ENCODE measurements at regions not wholly inside any gene's neighbourhood (a gene's known extent, or its start where the extent isn't known, plus 50 kb on each side); places are given as distances from the start of the nearest gene placed in this dataset.
"Not testable (repeated sequence)": the region's sequence is repeated elsewhere in the genome, so short reads cannot be mapped to it uniquely, and the experiment has no call there.

- DNase-seq, result no peak
These were observed 1139.3 kb downstream of the HACE1 start for GRCh38 chr6:103720393-103720792.

DNA sequence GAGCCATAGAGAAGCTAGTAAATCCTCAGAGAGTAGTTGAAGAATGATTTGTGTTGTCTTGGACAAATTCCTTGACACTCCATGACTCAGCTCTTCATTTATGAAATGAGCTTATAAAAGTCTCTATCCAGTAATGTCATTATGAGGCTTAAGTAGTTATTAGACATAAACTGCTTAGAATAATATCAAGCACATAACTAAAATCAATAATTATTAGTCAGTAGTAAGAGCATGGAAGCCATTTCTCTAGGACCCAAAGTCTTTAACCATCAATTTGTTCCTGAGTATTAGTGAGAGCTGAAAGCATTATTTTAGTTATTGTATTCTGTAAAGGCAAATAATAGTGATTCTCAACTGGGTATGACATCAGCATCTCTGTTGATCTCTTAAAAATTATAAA lies 1140.2 kb downstream of the HACE1 start:
- DNase-seq, result no peak

GRCh38 chr6:103715269-103715668 lies 1144.5 kb downstream of the HACE1 start:
- no peak for DNase-seq

- DNase-seq, result not testable (repeated sequence)
These were observed 1150.5 kb downstream of the HACE1 start for GRCh38 chr6:103709236-103709635.

DNA sequence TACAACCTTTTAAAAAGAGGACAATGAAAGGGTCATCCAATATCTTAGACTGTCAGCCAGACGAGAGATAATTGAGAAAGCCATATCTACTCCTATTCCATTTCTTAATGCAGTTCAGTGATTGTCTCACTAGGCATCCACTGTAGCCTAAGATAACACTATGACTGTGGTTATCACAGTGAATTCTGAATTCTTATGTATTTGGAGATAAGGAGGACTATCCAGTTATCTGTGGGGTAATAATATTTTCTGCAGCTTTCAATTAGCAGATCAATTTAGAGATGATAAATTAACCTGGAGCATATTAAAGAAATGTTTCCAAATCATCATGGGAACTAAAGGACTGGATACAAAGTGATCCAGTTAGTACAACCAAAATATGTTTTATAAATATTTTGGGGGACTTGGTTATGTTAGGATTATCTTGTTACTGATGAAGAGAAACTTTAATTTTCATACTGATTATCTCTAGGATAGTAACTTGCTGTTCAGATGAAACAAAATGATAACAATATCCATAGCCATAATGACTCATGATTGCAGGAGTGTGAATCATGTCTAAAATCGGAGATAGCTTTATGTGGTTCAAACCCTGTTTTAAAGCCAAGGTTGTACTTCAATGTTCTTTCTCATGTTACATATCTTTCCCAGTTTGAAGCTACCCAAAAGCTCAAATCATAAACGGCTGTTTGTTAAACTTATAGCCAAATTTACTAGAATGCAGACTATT lies 1152.0 kb downstream of the HACE1 start:
- no peak for DNase-seq

- no peak for DNase-seq
These were observed 1160.0 kb downstream of the HACE1 start for GRCh38 chr6:103699769-103700168.

- no peak for DNase-seq
These were observed 1172.3 kb downstream of the HACE1 start for GRCh38 chr6:103687430-103687829.

- DNase-seq, result no peak
These were observed 1179.6 kb downstream of the HACE1 start for GRCh38 chr6:103680116-103680515.

GRCh38 chr6:103677290-103677689 lies 1182.4 kb downstream of the HACE1 start:
- DNase-seq, result no peak

DNA sequence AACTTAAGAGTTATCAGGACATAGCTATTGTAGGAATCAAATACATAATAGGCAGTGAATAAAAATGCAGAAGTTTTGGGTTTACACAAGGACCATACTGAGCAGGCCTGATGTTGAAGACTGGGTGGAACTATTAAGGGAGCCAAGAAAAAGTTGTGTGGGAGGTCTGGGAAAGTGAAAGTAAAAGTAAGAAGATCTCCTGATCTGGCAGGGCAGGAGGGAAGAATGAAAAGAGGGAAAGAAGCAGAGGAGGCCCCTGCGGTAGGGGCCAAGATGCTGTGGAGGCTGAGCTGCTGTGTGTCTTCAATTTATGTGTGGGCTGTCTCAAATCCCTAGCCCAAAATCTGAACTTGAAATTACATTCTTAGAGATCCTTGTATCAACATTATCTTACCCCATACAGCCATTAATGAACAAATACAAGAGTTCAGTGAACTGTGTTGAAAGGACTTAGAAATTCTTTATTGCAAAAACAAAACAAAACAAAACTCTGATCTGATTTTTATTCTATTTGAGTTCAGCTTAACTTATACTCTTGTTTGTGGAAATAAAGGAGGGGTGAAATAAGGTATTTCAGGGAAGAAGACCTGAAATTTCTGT lies 1183.8 kb downstream of the HACE1 start:
- DNase-seq, result no peak

DNA sequence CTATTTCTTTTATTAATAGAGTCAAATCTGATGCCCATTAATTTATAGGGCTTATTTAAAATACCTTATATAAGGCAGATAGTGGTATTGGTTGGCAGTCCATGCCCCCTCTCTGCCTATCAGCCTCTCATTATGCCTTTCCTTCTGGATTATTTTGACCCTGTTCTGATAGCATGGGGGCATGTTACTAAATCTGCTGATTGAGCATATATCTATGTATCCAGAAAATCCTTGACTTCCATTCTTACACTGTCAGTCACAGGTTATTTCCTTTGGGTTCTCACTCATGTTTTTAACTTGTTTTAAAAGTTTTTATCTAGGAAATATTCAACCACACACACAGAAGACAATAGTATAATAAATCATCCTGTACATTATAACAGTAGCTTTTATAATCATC lies 1184.9 kb downstream of the HACE1 start:
- no peak for DNase-seq

DNA sequence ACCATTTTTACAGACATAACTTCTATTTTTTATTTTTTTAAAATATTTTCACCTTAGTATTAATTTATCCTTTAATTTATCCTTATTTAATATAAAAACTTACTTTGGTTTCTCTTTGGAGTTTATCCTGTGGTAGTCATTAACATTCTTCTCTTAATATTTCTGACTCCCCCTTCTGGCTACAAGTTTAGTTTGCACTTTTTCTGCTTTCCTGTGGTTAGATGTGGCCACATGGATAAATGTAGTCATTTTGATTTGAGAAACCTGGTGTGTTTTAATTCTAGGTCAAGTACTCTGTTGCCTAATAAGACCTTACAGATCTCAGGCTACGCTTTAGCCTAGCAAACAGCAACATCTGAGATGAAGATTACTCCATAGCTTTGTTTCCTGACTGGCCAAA lies 1187.5 kb downstream of the HACE1 start:
- peak; percentile 24 to 26 for DNase-seq

DNA sequence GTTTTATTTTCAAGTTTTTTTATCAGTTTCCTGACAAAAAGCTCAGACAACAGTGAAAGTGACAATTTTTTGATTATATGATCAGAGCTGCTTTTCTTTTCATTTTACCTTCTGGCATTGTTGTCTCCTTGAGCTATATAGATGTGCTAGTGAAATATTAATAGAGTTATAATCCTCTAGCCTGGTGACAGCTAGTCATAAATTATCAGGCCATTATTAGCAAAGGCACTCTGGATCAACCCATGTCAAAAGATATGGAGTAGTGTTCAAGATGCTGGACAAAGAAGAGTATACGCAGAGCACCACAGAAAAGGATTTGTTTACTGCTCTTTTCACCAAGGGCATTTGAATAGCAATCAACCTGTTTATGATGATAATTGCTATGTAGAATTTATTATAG lies 1230.1 kb downstream of the HACE1 start:
- DNase-seq, result no peak

- DNase-seq, result no peak
These were observed 1242.1 kb downstream of the HACE1 start for GRCh38 chr6:103617642-103618041.

DNA sequence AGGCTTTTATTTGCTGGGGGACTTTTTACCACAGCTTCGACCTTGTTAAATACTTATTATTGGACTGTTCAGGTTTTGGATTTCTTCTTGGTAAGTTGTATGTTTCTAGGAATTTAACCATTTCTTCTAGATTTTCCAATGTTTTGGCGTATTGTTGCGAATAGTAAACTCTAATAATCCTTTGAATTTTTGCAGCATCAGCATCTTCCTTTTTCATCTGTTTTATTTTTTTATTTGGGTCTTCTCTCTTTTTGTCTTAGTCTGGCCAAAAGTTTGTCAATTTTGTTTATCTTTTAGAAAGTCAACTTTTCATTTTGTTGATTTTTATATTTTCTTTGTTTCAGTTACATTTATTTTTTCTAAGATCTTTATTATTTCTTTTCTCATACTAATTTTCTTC lies 1272.0 kb downstream of the HACE1 start:
- no peak for DNase-seq

DNA sequence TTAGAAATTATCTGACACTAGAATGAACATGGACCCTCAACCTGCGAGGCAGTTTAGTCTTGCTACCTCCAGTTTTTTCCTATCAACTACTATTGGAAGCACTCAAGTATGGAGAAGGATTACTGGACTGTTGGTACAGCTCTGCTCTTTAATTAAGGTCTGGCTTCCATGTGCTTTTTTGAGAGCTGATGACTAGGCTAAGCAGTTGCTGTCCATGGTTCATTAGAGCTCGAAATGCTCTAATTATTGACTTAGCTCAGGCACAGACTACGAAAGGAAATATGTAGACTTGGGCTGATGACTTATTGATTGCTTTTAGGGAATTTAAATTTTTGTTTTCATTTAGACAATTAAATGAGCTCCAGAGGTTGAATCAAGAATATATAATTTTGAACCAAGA lies 1281.6 kb downstream of the HACE1 start:
- no peak for DNase-seq

DNA sequence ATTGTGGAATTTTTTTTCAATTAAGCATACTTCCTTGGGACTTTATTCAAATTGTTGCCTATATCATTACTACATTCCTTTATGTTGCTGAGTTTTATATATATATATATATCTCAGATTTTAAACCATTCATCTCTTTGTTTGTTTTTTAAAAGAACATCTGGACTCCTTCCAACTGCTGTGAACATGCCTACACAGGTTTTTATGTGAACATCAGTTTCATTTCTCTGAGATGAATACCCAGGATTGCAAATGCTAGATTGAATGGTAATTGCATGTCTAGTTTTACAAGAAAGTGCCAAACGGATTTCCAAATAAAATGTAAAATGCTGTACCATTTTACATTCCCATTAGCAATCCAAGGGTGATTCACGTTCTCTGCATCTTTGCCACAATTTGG lies 1289.3 kb downstream of the HACE1 start:
- DNase-seq, result no peak

GRCh38 chr6:103554911-103555310 lies 1304.8 kb downstream of the HACE1 start:
- no peak for DNase-seq

DNA sequence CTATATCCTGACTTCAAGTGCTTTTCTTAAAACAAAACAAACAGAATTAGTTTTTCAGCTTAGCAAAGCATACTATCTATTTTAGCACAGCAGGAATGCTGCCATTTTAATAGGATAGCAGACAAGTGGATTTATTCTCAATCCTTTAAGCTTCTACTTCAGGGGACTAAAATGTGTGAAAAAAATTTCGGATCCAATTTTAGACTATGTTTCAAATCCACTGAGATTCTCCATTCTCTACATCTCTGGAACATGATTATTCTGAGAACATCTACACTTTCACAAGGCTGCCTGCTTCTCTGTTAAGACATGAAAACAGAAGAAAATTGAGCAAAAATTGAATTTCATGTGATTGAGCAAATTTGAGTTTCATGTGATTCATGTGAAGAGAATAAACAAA lies 1321.3 kb downstream of the HACE1 start:
- DNase-seq, result no peak

GRCh38 chr6:103534814-103535213 lies 1324.9 kb downstream of the HACE1 start:
- no peak for DNase-seq

- no peak for DNase-seq
These were observed 1325.6 kb downstream of the HACE1 start for GRCh38 chr6:103534095-103534494.

DNA sequence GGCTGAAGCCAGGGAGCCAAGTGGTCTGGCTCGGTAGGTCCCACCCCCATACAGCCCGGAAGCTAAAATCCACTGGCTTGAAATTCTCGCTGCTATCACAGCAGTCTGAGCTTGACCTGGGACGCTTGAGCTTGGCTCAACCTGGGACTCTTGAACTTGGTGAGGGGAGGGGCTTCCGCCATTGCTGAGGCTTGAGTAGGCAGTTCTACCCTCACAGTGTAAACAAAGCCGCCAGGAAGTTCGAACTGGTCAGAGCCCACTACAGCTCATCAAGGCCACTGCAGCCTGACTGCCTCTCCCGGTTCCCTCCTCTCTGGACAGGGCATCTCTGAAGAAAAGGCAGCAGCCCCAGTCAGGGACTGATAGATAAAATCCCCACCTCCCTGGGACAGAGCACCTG lies 1337.7 kb downstream of the HACE1 start:
- no peak for DNase-seq

DNA sequence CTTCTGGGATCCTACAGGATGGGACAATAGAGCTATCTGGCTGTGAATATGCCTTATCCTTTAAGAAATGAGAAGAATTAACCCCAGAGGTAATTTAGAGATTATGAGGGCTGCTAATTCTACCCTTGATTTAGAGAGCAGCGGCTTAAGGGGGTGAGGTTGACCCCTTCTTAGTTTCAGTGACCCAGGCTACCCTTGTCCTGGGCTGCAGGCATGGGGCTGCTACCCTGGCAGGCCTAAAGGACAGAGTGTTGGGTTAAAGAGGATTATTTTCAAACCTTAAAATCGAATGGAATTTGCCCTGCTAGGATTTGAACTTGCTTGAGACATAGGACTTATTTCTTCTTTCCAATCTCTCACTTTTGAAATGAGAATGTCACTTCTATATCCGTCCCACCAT lies 1343.4 kb downstream of the HACE1 start:
- no peak for DNase-seq

- no peak for DNase-seq
These were observed 1352.7 kb downstream of the HACE1 start for GRCh38 chr6:103507052-103507451.

DNA sequence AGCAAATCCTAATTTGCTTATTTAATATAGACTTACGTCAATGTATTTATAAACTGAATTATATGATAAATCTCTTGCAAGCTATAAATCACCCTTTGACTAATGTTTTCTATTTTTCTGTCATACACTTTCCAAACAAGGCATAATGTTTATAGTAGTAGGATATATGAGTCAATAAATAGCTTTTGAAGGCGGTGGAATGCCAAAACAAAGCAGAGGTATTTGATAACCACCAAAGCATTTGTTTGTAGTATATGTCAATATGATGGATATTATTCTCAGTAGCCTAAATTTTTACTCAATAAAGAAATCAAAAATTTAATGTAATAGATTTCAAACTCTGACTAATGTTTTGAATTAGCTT lies 1354.6 kb downstream of the HACE1 start:
- no peak for DNase-seq

Measured in AML-193 (cell line).